ENCODE measurements at regions not wholly inside any gene's neighbourhood (a gene's known extent, or its start where the extent isn't known, plus 50 kb on each side); places are given as distances from the start of the nearest gene placed in this dataset.

DNA sequence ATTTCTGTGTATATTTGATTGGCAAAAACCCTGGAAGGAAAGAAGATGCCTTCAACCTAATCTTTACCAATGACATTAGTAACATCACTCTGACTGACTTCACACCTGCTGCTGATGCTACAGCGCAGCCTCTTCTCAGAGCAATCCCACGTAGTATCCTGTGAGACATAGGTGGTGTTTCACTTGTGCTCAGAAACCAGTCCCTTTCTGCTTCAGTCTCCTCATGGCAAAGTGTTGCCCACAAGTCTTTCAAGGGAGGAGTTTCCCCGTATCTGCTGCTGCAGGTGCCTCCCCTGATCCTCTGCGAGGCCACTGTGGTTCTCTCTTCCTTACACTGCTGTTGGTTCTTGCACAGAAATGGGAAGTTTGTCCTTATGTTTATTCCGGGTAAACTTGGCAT is 433.2 kb upstream of the TNP1 start:
- TF ChIP-seq CTCF (IDR thresholded peaks at IDR 0.05), result no peak
- TF ChIP-seq POLR2A (IDR thresholded peaks at IDR 0.05), result no peak
